Naive thymus-derived CD8-positive, alpha-beta T cell (primary cell): ENCODE measurements at regions not wholly inside any gene's neighbourhood (a gene's known extent, or its start where the extent isn't known, plus 50 kb on each side); places are given as distances from the start of the nearest gene placed in this dataset.
"Not testable (repeated sequence)": the region's sequence is repeated elsewhere in the genome, so short reads cannot be mapped to it uniquely, and the experiment has no call there.

Source experiments
- ATAC-seq, 2 donors: fragments of 150-1000 bp; cut with Tn5 transposase in 1 of 2; sonication (Bioruptor Pico), chemical (Tn5 transposase) in 1 of 2; 1 replicate in 1 of 2; 2 replicates in 1 of 2; pipeline ENCODE4 v1.10.0; 2021; ENCODE audit warnings: mild to moderate bottlenecking in 2 of 2, moderate library complexity in 2 of 2
- POLR2A ChIA-PET: fragments of 350-600 bp; sonication (Branson Sonifier 250); formaldehyde crosslinking; loops from one replicate; lab custom pipeline; 2021; ENCODE audit warnings: antibody characterized with exemption; lab: Charles Lee
- DNase-seq, 10 donors: peaks; one replicate each; pipeline versions ENCODE4 v3.0.0 to v3.0.0-alpha.2; 2020 to 2022
- H3K27ac Mint-ChIP-seq, 10 donors: one replicate each; pipeline ENCODE4 v1.8.0; 2020 to 2022; ENCODE audit warnings: mild to moderate bottlenecking in 10 of 10, mixed read lengths in 10 of 10, moderate library complexity in 4 of 10, inconsistent platforms in 1 of 10
- H3K27me3 Mint-ChIP-seq, 5 donors: one replicate each; pipeline ENCODE4 v1.8.0; 2021 to 2022; ENCODE audit warnings: mixed read lengths in 5 of 5
- H3K36me3 Mint-ChIP-seq, 3 donors: one replicate each; pipeline ENCODE4 v1.8.0; 2020 to 2022; ENCODE audit warnings: mixed read lengths in 3 of 3, mild to moderate bottlenecking in 2 of 3, inconsistent platforms in 1 of 3
- H3K4me1 Mint-ChIP-seq, 4 donors: one replicate each; pipeline ENCODE4 v1.8.0; 2021 to 2022; ENCODE audit warnings: mixed read lengths in 4 of 4
- H3K4me3 Mint-ChIP-seq, 10 donors: one replicate each; pipeline ENCODE4 v1.8.0; 2020 to 2022; ENCODE audit warnings: mild to moderate bottlenecking in 10 of 10, mixed read lengths in 10 of 10, moderate library complexity in 6 of 10, inconsistent platforms in 1 of 10
- H3K9me3 Mint-ChIP-seq, 9 donors: one replicate each; pipeline ENCODE4 v1.8.0; 2020 to 2022; ENCODE audit warnings: mixed read lengths in 9 of 9, mild to moderate bottlenecking in 3 of 9, inconsistent platforms in 1 of 9, moderate library complexity in 1 of 9

DNA sequence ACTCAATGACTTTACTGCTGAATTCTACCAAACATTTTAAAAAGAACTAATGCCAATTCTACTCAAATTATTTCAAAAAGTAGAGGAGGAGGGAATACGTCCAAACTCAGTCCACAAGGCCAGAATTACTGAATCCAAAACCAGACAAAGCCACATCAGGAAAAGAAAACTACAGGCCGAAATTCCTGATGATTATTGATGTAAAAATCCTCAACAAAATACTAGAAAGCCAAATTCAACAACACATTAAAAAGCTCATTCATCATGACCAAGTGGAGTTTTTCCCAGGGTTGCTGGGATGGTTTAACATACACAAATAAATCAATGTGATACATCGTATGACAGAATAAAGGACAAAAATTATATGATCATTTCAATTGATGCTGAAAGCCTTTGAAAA lies 103.9 kb upstream of the UBE2E3 start:
- no peak overlapping the region for H3K4me3 Mint-ChIP-seq
- H3K27ac Mint-ChIP-seq, result peak overlapping the region in 1 of 10 donors; percentile 1
- no peaks in the 10 kb centered on the region for H3K4me1 Mint-ChIP-seq
- H3K36me3 Mint-ChIP-seq, result peaks cover 0 to 4% (median 0%) of the 10 kb centered on the region in 3 donors
- peaks cover 0 to 14% (median 2%) of the 10 kb centered on the region in 9 donors for H3K9me3 Mint-ChIP-seq
- DNase-seq (no peak), ATAC-seq (no peak)
- H3K27me3 Mint-ChIP-seq, result peaks cover 9 to 32% (median 24%) of the 10 kb centered on the region in 5 donors
- POLR2A ChIA-PET, result no interaction called here

DNA sequence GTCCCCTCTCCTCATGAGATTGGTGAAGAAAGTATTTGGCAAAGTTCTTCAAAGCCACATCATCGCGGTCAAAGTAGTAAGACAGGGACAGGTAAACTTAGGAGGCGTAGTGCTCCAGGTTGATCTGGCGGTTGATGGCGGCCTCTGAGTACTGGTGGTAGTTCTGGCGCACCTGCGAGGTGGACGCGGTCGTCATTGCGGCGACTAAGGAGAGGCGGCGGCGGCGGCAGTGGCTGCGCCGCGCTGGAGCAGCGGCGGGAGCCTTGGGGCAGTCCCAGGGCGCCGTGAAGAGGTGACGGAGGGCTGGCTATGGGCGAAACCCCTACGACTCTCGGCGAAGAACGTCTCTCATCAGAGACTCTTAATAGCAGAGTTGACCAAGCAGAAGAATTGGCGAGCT lies 107.2 kb upstream of the UBE2E3 start:
- Mint-ChIP-seq H3K9me3 (peaks cover 0 to 9% (median 2%) of the 10 kb centered on the region in 9 donors), H3K4me3 (no peak overlapping the region), H3K4me1 (no peaks in the 10 kb centered on the region), H3K27ac (no peak overlapping the region), H3K27me3 (peaks cover 8 to 54% (median 32%) of the 10 kb centered on the region in 5 donors), H3K36me3 (peaks cover 0 to 4% (median 0%) of the 10 kb centered on the region in 3 donors)
- ATAC-seq, result no peak
- POLR2A ChIA-PET, result no interaction called here
- DNase-seq, result no peak

DNA sequence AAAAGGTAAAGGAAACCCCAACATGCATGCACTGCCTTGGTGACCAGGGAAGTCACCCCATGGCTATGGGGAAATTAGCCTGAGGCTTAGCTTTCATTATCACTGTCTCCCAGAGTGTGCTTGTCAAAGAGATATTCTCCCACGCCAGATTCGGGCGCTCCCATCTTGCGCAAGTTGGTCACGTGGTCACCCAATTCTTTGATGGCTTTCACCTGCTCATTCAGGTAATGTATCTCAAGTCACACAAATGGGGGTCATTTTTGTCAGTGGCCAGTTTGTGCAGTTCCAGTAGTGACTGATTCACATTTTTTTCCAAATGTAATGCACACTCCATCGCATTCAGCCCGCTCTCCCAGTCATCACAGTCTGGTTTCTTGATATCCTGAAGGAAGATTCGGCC lies 107.6 kb upstream of the UBE2E3 start:
- H3K27ac Mint-ChIP-seq, H3K4me3 Mint-ChIP-seq, H3K4me1 Mint-ChIP-seq, H3K36me3 Mint-ChIP-seq, POLR2A ChIA-PET, DNase-seq, H3K9me3 Mint-ChIP-seq, ATAC-seq: not testable (repeated sequence)
- H3K27me3 Mint-ChIP-seq, result peaks cover 8 to 54% (median 32%) of the 10 kb centered on the region in 5 donors

DNA sequence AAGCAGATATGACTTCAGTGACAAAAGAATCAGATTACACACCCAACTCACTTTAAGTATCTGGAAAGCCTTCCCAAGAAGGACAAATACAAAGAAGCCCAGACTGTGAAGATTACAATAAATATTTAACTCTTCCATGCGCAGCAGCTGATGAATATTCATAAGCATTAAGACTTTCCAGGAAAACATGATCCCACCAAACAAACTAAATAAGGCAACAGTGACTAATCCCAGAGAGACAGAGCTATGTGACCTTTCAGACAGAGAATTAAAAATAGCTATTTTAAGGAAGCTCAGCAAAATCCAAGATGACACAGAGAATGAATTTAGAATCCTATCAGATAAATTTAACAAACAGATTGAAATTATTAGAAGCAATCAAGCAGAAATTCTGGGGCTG lies 108.2 kb upstream of the UBE2E3 start:
- ATAC-seq (no peak), DNase-seq (no peak)
- H3K4me1 Mint-ChIP-seq, result no peaks in the 10 kb centered on the region
- H3K27ac Mint-ChIP-seq, result peak overlapping the region in 1 of 10 donors; percentile 41
- POLR2A ChIA-PET, result no interaction called here
- H3K9me3 Mint-ChIP-seq, result peaks cover 0 to 6% (median 0%) of the 10 kb centered on the region in 9 donors
- peaks cover 8 to 54% (median 32%) of the 10 kb centered on the region in 5 donors for H3K27me3 Mint-ChIP-seq
- no peak overlapping the region for H3K4me3 Mint-ChIP-seq
- H3K36me3 Mint-ChIP-seq, result peaks cover 0 to 4% (median 0%) of the 10 kb centered on the region in 3 donors

DNA sequence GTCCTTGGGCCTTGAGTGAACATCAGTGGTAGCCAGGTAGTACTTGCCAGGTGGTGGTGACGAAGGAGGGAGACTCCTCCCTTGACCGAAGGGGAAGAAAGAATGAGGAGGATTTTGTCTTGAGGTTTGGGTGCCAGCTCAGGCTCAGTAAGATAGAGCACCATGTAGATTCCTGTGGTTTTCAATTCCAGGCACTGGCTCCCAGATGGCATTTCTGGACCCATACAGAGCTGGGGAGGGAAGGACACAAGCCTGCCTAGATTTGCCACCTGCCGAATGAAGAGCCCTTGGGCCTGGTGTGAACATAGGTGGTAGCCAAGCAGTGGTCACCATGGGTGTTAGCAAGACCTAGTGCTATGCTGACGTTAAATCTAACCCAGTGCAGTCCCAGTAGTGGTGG lies 108.8 kb upstream of the UBE2E3 start:
- no peak for ATAC-seq
- Mint-ChIP-seq H3K36me3 (peaks cover 0 to under 1% (median 0%) of the 10 kb centered on the region in 3 donors), H3K27me3 (peaks cover 13 to 54% (median 32%) of the 10 kb centered on the region in 5 donors), H3K4me1 (no peaks in the 10 kb centered on the region), H3K27ac (no peak overlapping the region), H3K4me3 (no peak overlapping the region), H3K9me3 (peaks cover 0 to 1% (median 0%) of the 10 kb centered on the region in 9 donors)
- no peak for DNase-seq
- POLR2A ChIA-PET, result no interaction called here

DNA sequence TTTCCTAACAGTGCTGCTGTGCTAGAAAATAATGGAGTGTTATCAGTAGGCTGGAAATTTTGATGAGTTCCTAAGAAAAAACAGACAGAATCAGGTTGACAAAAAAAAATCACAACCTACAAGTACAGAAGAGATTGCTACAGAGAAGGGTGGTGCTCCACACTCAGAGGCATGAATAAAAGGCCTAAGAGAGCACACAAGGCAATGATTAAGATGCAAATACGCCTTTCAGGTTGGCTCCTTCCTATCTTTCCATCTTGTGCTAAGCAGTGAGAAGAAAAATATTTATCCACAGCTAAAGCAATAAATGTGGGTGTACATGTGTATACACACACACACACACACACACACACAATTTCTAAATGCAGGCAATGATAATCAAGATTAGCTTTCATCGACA lies 130.6 kb upstream of the UBE2E3 start:
- no peak overlapping the region for H3K4me3 Mint-ChIP-seq
- ATAC-seq (no peak), DNase-seq (no peak)
- H3K4me1 Mint-ChIP-seq, result no peaks in the 10 kb centered on the region
- POLR2A ChIA-PET, result no interaction called here
- H3K9me3 Mint-ChIP-seq, result peaks cover 0 to 2% (median 0%) of the 10 kb centered on the region in 9 donors
- no peaks in the 10 kb centered on the region for H3K36me3 Mint-ChIP-seq
- peaks cover 0 to 2% (median 0%) of the 10 kb centered on the region in 5 donors for H3K27me3 Mint-ChIP-seq
- H3K27ac Mint-ChIP-seq, result no peak overlapping the region

DNA sequence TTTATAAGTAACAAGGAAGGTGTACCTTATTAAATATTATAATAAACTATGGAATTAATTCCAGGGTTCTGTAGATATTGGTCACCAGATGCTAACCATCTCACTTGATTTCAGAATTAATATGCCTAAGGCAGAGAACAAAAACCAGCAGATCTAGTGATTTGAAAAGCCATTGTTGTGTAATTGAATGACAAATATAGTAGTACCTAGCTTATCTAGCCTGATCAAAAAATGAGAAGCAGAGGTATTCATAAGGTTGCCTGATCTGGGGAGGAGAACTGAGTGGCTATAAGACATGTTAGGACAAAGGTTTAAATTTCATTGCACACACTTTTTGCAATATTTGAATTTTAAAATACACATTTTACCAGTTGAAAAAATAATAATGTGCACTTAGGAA lies 132.0 kb upstream of the UBE2E3 start:
- ATAC-seq (no peak), DNase-seq (no peak)
- H3K27me3 Mint-ChIP-seq, result peaks cover 0 to 2% (median 0%) of the 10 kb centered on the region in 5 donors
- no peak overlapping the region for H3K4me3 Mint-ChIP-seq
- POLR2A ChIA-PET, result no interaction called here
- no peaks in the 10 kb centered on the region for H3K36me3 Mint-ChIP-seq
- no peaks in the 10 kb centered on the region for H3K9me3 Mint-ChIP-seq
- no peak overlapping the region for H3K27ac Mint-ChIP-seq
- no peaks in the 10 kb centered on the region for H3K4me1 Mint-ChIP-seq

DNA sequence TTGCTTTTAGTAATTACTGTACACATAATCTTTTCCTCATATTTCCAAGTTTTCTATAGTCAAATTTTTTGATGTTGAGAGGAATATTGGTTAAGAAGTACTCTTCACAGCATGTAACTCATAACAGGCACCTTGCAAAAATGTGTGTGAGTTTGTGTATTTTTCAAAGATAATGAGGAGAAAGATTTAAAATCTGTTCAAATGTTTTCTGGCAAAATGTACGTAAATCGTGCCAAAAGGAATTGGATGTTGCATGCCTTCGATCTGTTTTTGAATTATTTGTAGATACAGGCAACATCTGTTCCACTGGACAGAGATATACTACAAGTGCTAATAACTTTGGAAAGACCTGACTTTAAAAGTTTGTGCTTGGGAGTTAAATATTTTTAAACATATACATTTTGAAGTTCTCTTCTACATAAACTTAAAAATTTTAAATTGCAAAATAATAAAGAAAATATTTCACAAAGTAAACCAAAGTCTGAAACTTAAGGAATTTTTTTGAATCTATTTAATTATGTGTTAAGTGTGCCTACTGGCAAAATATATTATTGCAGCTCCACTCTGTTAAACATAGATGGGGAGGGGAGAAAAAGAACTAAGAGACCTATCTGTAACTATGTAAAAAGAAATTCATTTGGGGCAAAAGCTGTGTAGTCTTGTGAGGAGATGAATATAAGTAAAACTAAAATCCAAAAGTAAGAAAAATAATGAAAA lies 133.5 kb upstream of the UBE2E3 start:
- no peak for ATAC-seq
- POLR2A ChIA-PET, result no interaction called here
- Mint-ChIP-seq H3K9me3 (no peaks in the 10 kb centered on the region), H3K4me3 (no peak overlapping the region), H3K27me3 (peaks cover 0 to 2% (median 0%) of the 10 kb centered on the region in 5 donors), H3K27ac (no peak overlapping the region), H3K36me3 (no peaks in the 10 kb centered on the region), H3K4me1 (no peaks in the 10 kb centered on the region)
- DNase-seq, result no peak

DNA sequence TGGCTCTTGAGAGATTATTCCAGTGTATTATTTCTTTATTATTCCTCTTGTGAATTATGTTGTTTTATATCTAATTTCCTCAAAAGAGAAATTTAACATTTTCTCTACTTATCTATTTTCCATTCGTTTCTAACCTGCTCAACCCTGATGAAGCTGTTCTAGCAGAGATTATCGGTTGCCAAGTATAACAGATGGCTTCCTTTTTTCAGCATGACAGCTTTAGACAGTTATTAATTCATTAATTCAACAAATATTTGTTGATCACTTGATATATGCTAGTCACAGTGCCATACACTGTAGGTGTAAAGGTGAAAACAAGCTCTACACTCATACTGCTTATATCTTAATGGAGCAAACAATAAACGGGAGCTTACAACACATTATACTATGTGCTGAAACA lies 137.9 kb upstream of the UBE2E3 start:
- H3K4me3 Mint-ChIP-seq, result no peak overlapping the region
- H3K4me1 Mint-ChIP-seq, result no peaks in the 10 kb centered on the region
- ATAC-seq, result no peak
- H3K36me3 Mint-ChIP-seq, result no peaks in the 10 kb centered on the region
- peaks cover 0 to 3% (median 0%) of the 10 kb centered on the region in 9 donors for H3K9me3 Mint-ChIP-seq
- POLR2A ChIA-PET, result no interaction called here
- peaks cover 0 to 10% (median 5%) of the 10 kb centered on the region in 5 donors for H3K27me3 Mint-ChIP-seq
- no peak overlapping the region for H3K27ac Mint-ChIP-seq
- DNase-seq, result no peak

DNA sequence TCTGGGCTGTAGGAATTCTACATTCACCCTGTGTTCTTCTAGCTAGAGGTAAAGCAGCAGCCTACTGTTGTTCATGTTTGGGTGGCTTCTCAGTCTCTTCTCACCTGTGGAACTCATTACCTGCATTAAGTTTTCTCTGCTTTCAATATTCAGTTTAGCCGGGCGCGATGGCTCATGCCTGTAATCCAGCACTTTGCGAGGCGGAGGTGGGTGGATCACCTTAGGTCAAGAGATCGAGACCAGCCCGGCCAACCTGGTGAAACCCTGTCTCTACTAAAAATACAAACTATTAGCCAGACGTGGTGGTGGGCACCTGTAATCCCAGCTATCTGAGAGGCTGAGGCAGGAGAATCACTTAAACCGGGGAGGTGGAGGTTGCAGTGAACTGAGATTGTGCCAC lies 139.8 kb upstream of the UBE2E3 start:
- H3K27me3 Mint-ChIP-seq, result peaks cover 0 to 10% (median 3%) of the 10 kb centered on the region in 5 donors
- H3K9me3 Mint-ChIP-seq, result peaks cover 0 to 3% (median 0%) of the 10 kb centered on the region in 9 donors
- H3K36me3 Mint-ChIP-seq, result no peaks in the 10 kb centered on the region

DNA sequence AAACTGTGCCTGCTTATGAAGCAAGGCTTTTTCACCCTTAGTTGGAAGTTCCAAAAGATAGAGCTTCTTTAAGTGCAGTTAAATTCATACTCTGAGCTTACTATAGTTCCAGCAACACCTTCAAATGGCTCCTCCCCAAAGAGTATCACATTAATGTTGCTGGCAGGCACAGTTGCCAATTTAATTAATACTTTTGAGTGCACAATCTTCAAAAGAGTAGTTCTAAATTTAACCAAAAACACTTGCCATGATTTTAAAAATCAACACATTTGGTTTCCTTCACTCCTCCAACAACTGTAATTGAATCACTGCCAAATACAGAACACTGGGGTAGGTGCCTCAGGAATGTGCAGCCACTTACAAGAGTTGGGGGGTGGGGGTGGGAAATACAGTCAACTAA lies 150.6 kb upstream of the UBE2E3 start:
- no peak overlapping the region for H3K4me3 Mint-ChIP-seq
- H3K36me3 Mint-ChIP-seq, result no peaks in the 10 kb centered on the region
- peaks cover 2 to 10% (median 4%) of the 10 kb centered on the region in 5 donors for H3K27me3 Mint-ChIP-seq
- POLR2A ChIA-PET, result no interaction called here
- ATAC-seq (no peak), DNase-seq (no peak)
- H3K27ac Mint-ChIP-seq, result no peak overlapping the region
- H3K9me3 Mint-ChIP-seq, result peaks cover 0 to 10% (median 2%) of the 10 kb centered on the region in 9 donors
- no peaks in the 10 kb centered on the region for H3K4me1 Mint-ChIP-seq

More for the DNA sequence above, 139.8 kb upstream of the UBE2E3 start:
- ATAC-seq (no peak), DNase-seq (no peak)
- Mint-ChIP-seq H3K4me3 (no peak overlapping the region), H3K4me1 (no peaks in the 10 kb centered on the region), H3K27ac (no peak overlapping the region)
- POLR2A ChIA-PET, result no interaction called here

DNA sequence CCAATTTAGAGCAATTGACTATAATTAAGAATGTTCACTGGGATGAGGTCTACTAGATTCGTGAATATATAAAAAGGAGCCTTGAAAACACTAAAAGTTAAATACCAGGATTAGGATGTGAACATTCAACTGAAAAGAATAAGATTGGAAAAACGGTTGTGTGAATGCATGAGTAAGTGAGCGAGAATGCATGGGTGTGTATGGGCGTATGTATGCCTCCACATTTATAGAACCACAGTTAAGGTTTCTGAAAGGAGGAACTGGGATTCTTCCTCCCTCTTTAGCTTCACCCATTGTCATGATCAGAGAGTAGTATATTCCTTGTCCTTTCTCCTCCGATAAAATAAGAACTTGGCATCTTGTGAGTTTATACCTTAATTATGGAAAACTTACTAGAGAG lies 151.1 kb upstream of the UBE2E3 start:
- no peak for ATAC-seq
- Mint-ChIP-seq H3K9me3 (peaks cover 0 to 10% (median 2%) of the 10 kb centered on the region in 9 donors), H3K27ac (no peak overlapping the region), H3K4me1 (no peaks in the 10 kb centered on the region), H3K4me3 (no peak overlapping the region), H3K27me3 (peaks cover 2 to 10% (median 6%) of the 10 kb centered on the region in 5 donors), H3K36me3 (no peaks in the 10 kb centered on the region)
- DNase-seq, result no peak
- POLR2A ChIA-PET, result no interaction called here

DNA sequence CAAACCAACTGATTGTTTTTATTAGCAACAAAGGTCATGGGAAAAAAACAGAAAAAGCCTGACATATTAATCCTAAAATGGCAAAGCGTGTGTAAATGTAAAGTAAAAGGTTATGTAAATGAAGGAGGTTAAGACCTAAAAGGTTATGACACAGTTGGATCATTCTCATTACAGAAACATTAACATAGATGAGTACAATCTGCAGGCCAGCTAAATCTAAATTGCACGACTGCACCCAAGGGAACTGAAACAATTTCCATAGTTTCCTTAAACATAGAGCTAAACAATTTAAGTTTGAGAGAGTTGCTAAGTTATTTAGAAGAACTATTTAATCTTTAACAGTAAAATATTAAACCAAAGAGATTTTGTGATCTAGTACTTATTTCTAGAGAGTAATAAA lies 151.6 kb upstream of the UBE2E3 start:
- POLR2A ChIA-PET, result no interaction called here
- Mint-ChIP-seq H3K27ac (no peak overlapping the region), H3K4me1 (no peaks in the 10 kb centered on the region), H3K4me3 (no peak overlapping the region), H3K36me3 (no peaks in the 10 kb centered on the region), H3K9me3 (peaks cover 0 to 10% (median 2%) of the 10 kb centered on the region in 9 donors), H3K27me3 (peaks cover 2 to 10% (median 6%) of the 10 kb centered on the region in 5 donors)
- DNase-seq (no peak), ATAC-seq (no peak)
